WTC11 (cell line): ENCODE measurements at regions not wholly inside any gene's neighbourhood (a gene's known extent, or its start where the extent isn't known, plus 50 kb on each side); places are given as distances from the start of the nearest gene placed in this dataset.

Experiments used
- ATAC-seq: fragments of 200-7000 bp; cut with Tn5 transposase; 2 replicates; pipeline ENCODE4 v1.10.0; 2021; ENCODE audit warnings: mild to moderate bottlenecking, moderate library complexity
- CTCF ChIA-PET: fragments of 300-600 bp; sonication (Branson Sonifier 250); formaldehyde crosslinking; loops from one replicate; lab custom pipeline; 2021; ENCODE audit warnings: antibody characterized with exemption; lab: Charles Lee
- POLR2A ChIA-PET: fragments of 350-600 bp; sonication (Branson Sonifier 250); formaldehyde crosslinking; loops from one replicate; lab custom pipeline; 2021; ENCODE audit warnings: antibody characterized with exemption; lab: Charles Lee
- DNase-seq: peaks from one replicate; pipeline ENCODE4 v3.0.0; 2021; ENCODE audit warnings: low spot score
- H3K27ac Mint-ChIP-seq: 2 replicates; pipeline ENCODE4 v1.8.0; 2021; ENCODE audit warnings: mixed read lengths
- H3K27me3 Mint-ChIP-seq: 2 replicates; pipeline ENCODE4 v1.8.0; 2021; ENCODE audit warnings: low read depth, mild to moderate bottlenecking, moderate library complexity, mixed read lengths
- H3K36me3 Mint-ChIP-seq: 2 replicates; pipeline ENCODE4 v1.8.0; 2021; ENCODE audit warnings: mixed read lengths
- H3K4me1 Mint-ChIP-seq: 2 replicates; pipeline ENCODE4 v1.8.0; 2022; ENCODE audit warnings: mixed read lengths
- H3K4me3 Mint-ChIP-seq: 2 replicates; pipeline ENCODE4 v1.8.0; 2021; ENCODE audit warnings: mild to moderate bottlenecking, moderate library complexity, mixed read lengths
- H3K9me3 Mint-ChIP-seq: 2 replicates; pipeline ENCODE4 v1.8.0; 2021; ENCODE audit warnings: mixed read lengths
- AR ChIP-seq: fragments of 250-450 bp; sonication (Bioruptor Pico); IDR thresholded peaks from 2 replicates; pipeline ENCODE4 v1.9.0; 2021; ENCODE audit warnings: mild to moderate bottlenecking
- ATF2 ChIP-seq: sonication (generic); formaldehyde crosslinking; IDR thresholded peaks from 2 replicates; pipeline ENCODE4 v1.8.1; 2022; ENCODE audit warnings: low read depth, missing genetic modification reagents, borderline replicate concordance
- E2F1 ChIP-seq: sonication (generic); formaldehyde crosslinking; IDR thresholded peaks from 2 replicates; pipeline ENCODE4 v1.8.0; 2022; ENCODE audit warnings: mild to moderate bottlenecking, missing genetic modification reagents
- E2F5 ChIP-seq: sonication (generic); formaldehyde crosslinking; IDR thresholded peaks from 2 replicates; pipeline ENCODE4 v1.8.1; 2022; ENCODE audit warnings: mild to moderate bottlenecking, moderate library complexity, missing genetic modification reagents
- ELF4 ChIP-seq: sonication (generic); formaldehyde crosslinking; IDR thresholded peaks from 2 replicates; pipeline ENCODE4 v1.8.1; 2022; ENCODE audit warnings: low read depth, mild to moderate bottlenecking, moderate library complexity, missing genetic modification reagents
- FOXK1 ChIP-seq: sonication (generic); formaldehyde crosslinking; IDR thresholded peaks from 2 replicates; pipeline ENCODE4 v1.8.0; 2022; ENCODE audit warnings: mild to moderate bottlenecking, moderate library complexity, missing genetic modification reagents
- GABPB1 ChIP-seq: sonication (generic); formaldehyde crosslinking; IDR thresholded peaks from 2 replicates; pipeline ENCODE4 v1.8.1; 2023; ENCODE audit warnings: mild to moderate bottlenecking, missing genetic modification reagents
- MXD4 ChIP-seq: fragments of 250-450 bp; sonication (Bioruptor Pico); IDR thresholded peaks from 2 replicates; pipeline ENCODE4 v1.8.0; 2021; ENCODE audit warnings: mild to moderate bottlenecking, moderate library complexity, borderline replicate concordance
- RELA ChIP-seq: sonication (generic); formaldehyde crosslinking; IDR thresholded peaks from 2 replicates; pipeline ENCODE4 v1.8.1; 2022; ENCODE audit warnings: missing genetic modification reagents, mild to moderate bottlenecking, borderline replicate concordance
- TEAD1 ChIP-seq: sonication (generic); formaldehyde crosslinking; IDR thresholded peaks from 2 replicates; pipeline ENCODE4 v1.8.0; 2022; ENCODE audit warnings: mild to moderate bottlenecking, missing genetic modification reagents
- ZBTB43 ChIP-seq: sonication (generic); formaldehyde crosslinking; IDR thresholded peaks from 2 replicates; pipeline ENCODE4 v1.8.1; 2023; ENCODE audit warnings: mild to moderate bottlenecking, missing genetic modification reagents
- ZMAT4 ChIP-seq: fragments of 250-450 bp; sonication (Bioruptor Pico); IDR thresholded peaks from 2 replicates; pipeline ENCODE4 v1.9.0; 2021; ENCODE audit warnings: mild to moderate bottlenecking
- ZNF423 ChIP-seq: fragments of 250-450 bp; sonication (Bioruptor Pico); IDR thresholded peaks from 2 replicates; pipeline ENCODE4 v2.1.2; 2022; ENCODE audit warnings: mild to moderate bottlenecking, moderate library complexity

GRCh38 chr2:215215637-215216036, 77.2 kb upstream of the ABCA12 start (continued):
- no peak for TF ChIP-seq TEAD1 (CRISPR knock-in tag)
- no peak for TF ChIP-seq GABPB1
- TF ChIP-seq FOXK1: no peak
- TF ChIP-seq, all 79 proteins: peak for 0

GRCh38 chr2:215210082-215210481, 71.7 kb upstream of the ABCA12 start:
- H3K27me3 Mint-ChIP-seq: peaks cover 56% of the 10 kb centered on the region
- ChIA-PET CTCF (no interaction called here), POLR2A (no interaction called here)
- H3K36me3 Mint-ChIP-seq: peaks cover 57% of the 10 kb centered on the region
- H3K4me3 Mint-ChIP-seq: no peak overlapping the region
- ATAC-seq (no peak), DNase-seq (no peak)
- peaks cover 73% of the 10 kb centered on the region for H3K9me3 Mint-ChIP-seq
- no peak overlapping the region for H3K27ac Mint-ChIP-seq
- no peak for TF ChIP-seq ATF2 (CRISPR knock-in tag)
- no peak for TF ChIP-seq ZMAT4 (CRISPR knock-in tag)
- no peak for TF ChIP-seq RELA (CRISPR knock-in tag)
- no peaks in the 10 kb centered on the region for H3K4me1 Mint-ChIP-seq

- no peak for ATAC-seq
- Mint-ChIP-seq H3K4me3 (no peak overlapping the region), H3K27me3 (peaks cover 34% of the 10 kb centered on the region), H3K27ac (no peak overlapping the region), H3K4me1 (no peaks in the 10 kb centered on the region), H3K9me3 (peaks cover 59% of the 10 kb centered on the region), H3K36me3 (peaks cover 38% of the 10 kb centered on the region)
- TF ChIP-seq ZNF423 (CRISPR knock-in tag): no peak
- no peak for TF ChIP-seq MXD4 (CRISPR knock-in tag)
- no peak for TF ChIP-seq ZBTB43 (CRISPR knock-in tag)
- ChIA-PET POLR2A (no interaction called here), CTCF (no interaction called here)
- no peak for DNase-seq
These were observed 69.5 kb upstream of the ABCA12 start for GRCh38 chr2:215207791-215208367.

- Mint-ChIP-seq H3K27me3 (peaks cover 25% of the 10 kb centered on the region), H3K4me3 (no peak overlapping the region), H3K27ac (no peak overlapping the region), H3K4me1 (no peaks in the 10 kb centered on the region), H3K9me3 (peaks cover 51% of the 10 kb centered on the region), H3K36me3 (peaks cover 37% of the 10 kb centered on the region)
- no peak for TF ChIP-seq ELF4 (CRISPR knock-in tag)
- no peak for TF ChIP-seq AR (CRISPR knock-in tag)
- no peak for TF ChIP-seq E2F5 (CRISPR knock-in tag)
- no peak for TF ChIP-seq E2F1 (CRISPR knock-in tag)
- no peak for ATAC-seq
- POLR2A ChIA-PET: no interaction called here
- CTCF ChIA-PET: no interaction called here
- no peak for DNase-seq
These were observed 68.6 kb upstream of the ABCA12 start for GRCh38 chr2:215207041-215207440.
